Transverse colon (tissue), 4 donors: ENCODE measurements at regions not wholly inside any gene's neighbourhood (a gene's known extent, or its start where the extent isn't known, plus 50 kb on each side); places are given as distances from the start of the nearest gene placed in this dataset.

Experiments used
- DNase-seq: peaks from one replicate; pipeline ENCODE4 v3.0.0-alpha.2; 2019
- H3K27ac ChIP-seq, 4 donors: fragments of 200-600 bp; sonication (generic); 2 replicates each; pipeline ENCODE4 v1.5.1; 2016 to 2018; ENCODE audit warnings: inconsistent platforms in 4 of 4
- H3K27me3 ChIP-seq: fragments of 200-600 bp; sonication (generic); 2 replicates; pipeline ENCODE4 v1.5.1; 2017; ENCODE audit warnings: inconsistent platforms
- H3K36me3 ChIP-seq, 4 donors: fragments of 200-600 bp; sonication (generic); 2 replicates each; pipeline ENCODE4 v1.5.1; 2017 to 2019; ENCODE audit warnings: inconsistent platforms in 4 of 4
- H3K4me1 ChIP-seq, 4 donors: fragments of 200-600 bp; sonication (generic); 2 replicates each; pipeline ENCODE4 v1.5.1; 2017 to 2020; ENCODE audit warnings: inconsistent platforms in 4 of 4
- H3K4me3 ChIP-seq, 4 donors: fragments of 200-600 bp; sonication (generic); 1 replicate in 1 of 4; 2 replicates in 3 of 4; pipeline versions ENCODE4 v1.5.1 to v1.6.1; 2017 to 2019; ENCODE audit warnings: inconsistent platforms in 4 of 4
- H3K9me3 ChIP-seq, 2 donors: fragments of 200-600 bp; sonication (generic); 2 replicates each; pipeline ENCODE4 v1.5.1; 2017 to 2019; ENCODE audit warnings: inconsistent platforms in 2 of 2
- CTCF ChIP-seq, 5 experiments: fragments of 200-600 bp in 3 of 5; fragments of 450-650 bp in 2 of 5; sonication (generic) in 3 of 5; IDR thresholded peaks; 1 replicate in 2 of 5; 2 replicates in 3 of 5; pipeline ENCODE4 v1.5.1; 2016 to 2017; ENCODE audit warnings: antibody characterized with exemption in 5 of 5, inconsistent platforms in 3 of 5, mild to moderate bottlenecking in 2 of 5, moderate library complexity in 1 of 5
- EP300 ChIP-seq: sonication (generic); formaldehyde crosslinking; IDR thresholded peaks from one replicate; pipeline ENCODE4 v1.6.1; 2017; ENCODE audit warnings: antibody characterized with exemption, low read depth
- POLR2A ChIP-seq: fragments of 450-650 bp; IDR thresholded peaks from one replicate; pipeline ENCODE4 v1.6.1; 2016; ENCODE audit warnings: antibody characterized with exemption, mild to moderate bottlenecking, moderate library complexity
- POLR2AphosphoS5 ChIP-seq, 3 donors: sonication (generic); formaldehyde crosslinking; IDR thresholded peaks; one replicate each; pipeline ENCODE4 v1.6.1; 2016; ENCODE audit warnings: antibody characterized with exemption in 3 of 3
- WGBS, 2 donors: methylation state at CpG; one replicate each; pipeline ENCODE4 v1.1.5; 2018; ENCODE audit warnings: low coverage in 1 of 2; 5-methylcytosine and 5-hydroxymethylcytosine counted together
- in situ Hi-C, 4 donors: fragments of 200-750 bp; cut with MboI; loops; one replicate each; pipeline versions ENCODE4 v1.15.0 to v1.15.1; 2017; ENCODE audit warnings: low sequenced_read_pairs in 3 of 4, low pct_ligation_motif_present in 1 of 4, low pct_unique_long_range_greater_than_20kb in 1 of 4
- intact Hi-C: fragments of 100-400 bp; cut with DNase I; formaldehyde crosslinking; loops from one replicate; pipeline ENCODE4 v1.15.1; 2023; ENCODE audit warnings: low total_unique reads

DNA sequence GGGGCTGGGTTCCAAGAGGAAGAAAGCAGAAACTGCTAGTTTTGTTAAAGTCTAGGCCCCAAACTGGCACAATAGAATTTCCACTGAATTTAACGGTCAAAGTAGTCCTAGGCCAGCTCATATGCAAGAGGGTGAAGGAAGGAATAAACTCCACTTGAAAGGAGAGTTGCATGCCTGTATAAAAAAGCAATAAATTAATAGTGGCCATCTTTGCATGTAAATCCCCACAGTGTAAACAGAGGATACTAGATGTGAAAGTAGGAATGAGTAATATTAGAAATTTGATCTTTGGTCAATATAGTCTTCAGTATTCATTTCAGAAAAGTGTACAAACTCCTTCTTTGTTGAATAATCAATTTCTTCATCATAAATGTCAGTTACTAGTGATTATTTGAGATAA, 403.1 kb downstream of the TMEM232 start:
- in situ Hi-C loops (no loop called here), intact Hi-C loops (no loop called here)
- DNase-seq, result no peak
- 88 to 100% methylated on average over 1 of the region's 1 CpG for WGBS, 2 donors
- Histone ChIP-seq H3K27ac (no peak overlapping the region), H3K9me3 (no peaks in the 10 kb centered on the region), H3K4me1 (no peaks in the 10 kb centered on the region), H3K4me3 (no peak overlapping the region), H3K36me3 (no peaks in the 10 kb centered on the region), H3K27me3 (no peaks in the 10 kb centered on the region)
- TF ChIP-seq EP300, result no peak
- TF ChIP-seq CTCF (IDR thresholded peaks at IDR 0.05), result no peak
- no peak for TF ChIP-seq POLR2AphosphoS5 (IDR thresholded peaks at IDR 0.05)
- no peak for TF ChIP-seq POLR2A

- no peaks in the 10 kb centered on the region for H3K9me3 ChIP-seq
- H3K27ac ChIP-seq, result no peak overlapping the region
- H3K4me3 ChIP-seq, result no peak overlapping the region
- H3K4me1 ChIP-seq, result no peaks in the 10 kb centered on the region
- TF ChIP-seq EP300 (no peak), POLR2A (no peak), CTCF (IDR thresholded peaks at IDR 0.05) (no peak), POLR2AphosphoS5 (IDR thresholded peaks at IDR 0.05) (no peak)
- intact Hi-C loops, result no loop called here
- DNase-seq, result no peak
- in situ Hi-C loops, result no loop called here
- no peaks in the 10 kb centered on the region for H3K27me3 ChIP-seq
- H3K36me3 ChIP-seq, result no peaks in the 10 kb centered on the region
These were observed 402.6 kb downstream of the TMEM232 start for GRCh38 chr5:110323832-110324231.

GRCh38 chr5:110324876-110325275, 401.6 kb downstream of the TMEM232 start:
- H3K27me3 ChIP-seq, result no peaks in the 10 kb centered on the region
- DNase-seq, result no peak
- no peaks in the 10 kb centered on the region for H3K9me3 ChIP-seq
- no peaks in the 10 kb centered on the region for H3K36me3 ChIP-seq
- no peak overlapping the region for H3K27ac ChIP-seq
- TF ChIP-seq POLR2AphosphoS5 (IDR thresholded peaks at IDR 0.05), result no peak
- no peak for TF ChIP-seq CTCF (IDR thresholded peaks at IDR 0.05)
- TF ChIP-seq POLR2A, result no peak
- TF ChIP-seq EP300, result no peak
- 83 to 100% methylated on average over 1 of the region's 1 CpG for WGBS, 2 donors
- H3K4me1 ChIP-seq, result no peaks in the 10 kb centered on the region
- intact Hi-C loops, result no loop called here
- no peak overlapping the region for H3K4me3 ChIP-seq
- in situ Hi-C loops, result no loop called here

- H3K9me3 ChIP-seq, result no peaks in the 10 kb centered on the region
- no peaks in the 10 kb centered on the region for H3K36me3 ChIP-seq
- WGBS, 2 donors, result 61 to 71% methylated on average over 3 to 5 of the region's 5 CpGs
- no peak overlapping the region for H3K4me3 ChIP-seq
- in situ Hi-C loops, result no loop called here
- TF ChIP-seq POLR2A, result no peak
- DNase-seq, result no peak
- intact Hi-C loops, result no loop called here
- no peak overlapping the region for H3K27ac ChIP-seq
- no peaks in the 10 kb centered on the region for H3K4me1 ChIP-seq
- H3K27me3 ChIP-seq, result no peaks in the 10 kb centered on the region
These were observed 396.4 kb downstream of the TMEM232 start for GRCh38 chr5:110329955-110330525.

DNA sequence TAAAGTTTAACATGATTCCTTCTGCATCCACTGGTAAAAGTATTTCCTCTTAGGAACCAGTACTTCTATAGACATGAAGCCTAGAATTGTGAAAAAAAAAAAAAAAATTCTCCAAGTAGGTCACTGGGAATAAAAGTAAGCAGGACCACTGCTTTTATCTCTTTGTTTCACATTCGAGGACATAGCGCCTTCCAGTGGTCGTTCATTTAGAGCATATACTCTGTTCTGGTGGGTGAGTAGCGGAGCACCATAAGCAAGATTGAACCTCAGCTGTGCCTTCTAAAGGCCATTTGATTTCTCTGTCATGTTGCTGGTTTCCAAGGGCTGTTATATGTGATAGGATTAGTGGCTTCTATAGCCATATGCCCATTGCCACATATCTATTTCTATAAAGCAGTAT, 393.1 kb downstream of the TMEM232 start:
- no peak for DNase-seq
- in situ Hi-C loops, result no loop called here
- WGBS, 2 donors, result 66 to 90% methylated on average over 2 to 4 of the region's 4 CpGs

More for the DNA sequence above, 393.1 kb downstream of the TMEM232 start:
- no peaks in the 10 kb centered on the region for H3K36me3 ChIP-seq
- no peaks in the 10 kb centered on the region for H3K4me1 ChIP-seq
- intact Hi-C loops, result no loop called here
- no peaks in the 10 kb centered on the region for H3K27me3 ChIP-seq
- TF ChIP-seq CTCF (IDR thresholded peaks at IDR 0.05) (no peak), POLR2A (no peak), POLR2AphosphoS5 (IDR thresholded peaks at IDR 0.05) (no peak), EP300 (no peak)
- no peak overlapping the region for H3K4me3 ChIP-seq
- no peaks in the 10 kb centered on the region for H3K9me3 ChIP-seq
- H3K27ac ChIP-seq, result no peak overlapping the region
